ENCODE measurements at regions not wholly inside any gene's neighbourhood (a gene's known extent, or its start where the extent isn't known, plus 50 kb on each side); places are given as distances from the start of the nearest gene placed in this dataset.

DNA sequence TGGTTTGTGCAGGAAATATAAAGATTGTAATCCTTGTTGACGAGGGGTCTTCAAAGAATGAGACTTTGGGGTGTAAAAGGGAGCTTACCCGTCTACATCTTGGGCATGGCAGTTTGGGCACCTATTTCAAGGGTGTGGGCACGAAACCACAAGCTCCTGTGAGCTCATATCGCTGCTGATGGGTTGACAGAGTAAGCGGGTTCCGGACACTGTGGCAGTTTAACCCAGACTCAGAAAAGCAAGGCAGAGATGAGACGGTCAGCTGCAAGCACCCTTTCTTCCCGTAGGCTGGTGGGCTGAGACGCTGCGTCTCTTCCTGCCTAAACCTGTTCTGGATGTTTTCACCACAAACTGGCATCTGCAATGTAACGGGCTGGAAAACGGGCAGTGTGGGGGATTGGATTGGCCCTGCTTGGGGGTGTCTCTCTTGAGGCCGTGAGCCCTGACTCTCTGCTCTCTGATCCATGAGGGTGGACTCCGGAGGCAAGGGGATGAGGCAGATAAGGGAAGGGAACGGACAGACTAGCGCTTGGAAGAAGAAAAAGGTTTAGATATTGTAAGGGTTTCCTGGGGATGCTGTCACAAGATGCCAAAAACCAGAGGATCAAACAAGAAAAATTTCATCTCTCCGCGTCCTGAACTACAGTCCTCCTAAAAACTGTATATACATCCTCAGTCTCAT is 237.5 kb downstream of the SHOX start:
- H3K4me3 Mint-ChIP-seq = peak overlapping the region; percentile 39
- peaks cover 6% of the 10 kb centered on the region for H3K27me3 Mint-ChIP-seq (ENCODE audit: low read depth, poor library complexity)
- H3K27ac Mint-ChIP-seq = no peak overlapping the region
- DNase-seq = no peak
- peaks cover 15% of the 10 kb centered on the region for H3K9me3 Mint-ChIP-seq
- no peaks in the 10 kb centered on the region for H3K36me3 Mint-ChIP-seq (ENCODE audit: low read depth)
- TF ChIP-seq CTCF (IDR thresholded peaks at IDR 0.05) = no peak
- peaks cover 26% of the 10 kb centered on the region for H3K4me1 Mint-ChIP-seq

DNA sequence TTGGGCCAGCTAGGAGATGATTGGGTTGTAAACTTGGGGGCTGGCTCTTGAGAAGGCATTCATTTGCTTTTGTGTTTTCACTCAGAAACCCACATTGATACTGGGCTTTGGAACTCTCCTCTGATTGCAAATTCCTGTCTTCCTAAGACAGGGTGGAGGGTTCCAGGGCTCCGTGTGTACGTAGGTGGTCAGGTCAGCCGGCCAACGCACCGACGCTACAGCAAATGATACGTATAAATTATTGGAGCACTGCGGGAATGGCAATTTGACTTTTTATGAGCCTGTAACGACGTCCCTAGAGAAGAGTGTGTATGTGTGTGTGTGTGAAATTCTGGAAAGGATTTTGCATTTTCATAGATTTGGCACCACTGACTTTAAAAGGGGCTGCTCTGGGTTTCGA is 236.9 kb downstream of the SHOX start:
- no peak for DNase-seq
- no peak for TF ChIP-seq CTCF (IDR thresholded peaks at IDR 0.05)
- Mint-ChIP-seq H3K27ac (no peak overlapping the region), H3K36me3 (ENCODE audit: low read depth) (no peaks in the 10 kb centered on the region), H3K4me3 (peak overlapping the region; percentile 39), H3K9me3 (peaks cover 15% of the 10 kb centered on the region), H3K4me1 (peaks cover 26% of the 10 kb centered on the region), H3K27me3 (ENCODE audit: low read depth, poor library complexity) (peaks cover 6% of the 10 kb centered on the region)

GRCh38 chrX:866441-866990 is 235.9 kb downstream of the SHOX start:
- H3K4me3 Mint-ChIP-seq = no peak overlapping the region
- peaks cover 28% of the 10 kb centered on the region for H3K4me1 Mint-ChIP-seq
- DNase-seq = peak; percentile 29
- H3K36me3 Mint-ChIP-seq (ENCODE audit: low read depth) = no peaks in the 10 kb centered on the region
- peaks cover 8% of the 10 kb centered on the region for H3K27me3 Mint-ChIP-seq (ENCODE audit: low read depth, poor library complexity)
- peaks cover 10% of the 10 kb centered on the region for H3K9me3 Mint-ChIP-seq
- TF ChIP-seq CTCF (IDR thresholded peaks at IDR 0.05) = no peak
- no peak overlapping the region for H3K27ac Mint-ChIP-seq

DNA sequence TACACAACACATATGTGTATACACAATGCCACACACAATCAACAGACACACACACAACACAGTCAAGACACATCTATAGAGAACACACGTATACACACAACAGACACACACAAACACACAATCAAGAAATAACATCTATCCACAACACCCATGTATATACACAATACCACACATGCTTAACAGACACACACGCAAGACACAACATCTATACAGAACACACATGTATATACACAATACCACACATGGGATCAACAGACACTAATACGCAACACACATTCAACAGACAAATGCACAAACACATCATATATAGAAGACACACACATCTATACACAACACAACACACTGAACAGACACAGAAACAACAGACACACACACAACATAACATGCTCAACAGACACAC is 234.8 kb downstream of the SHOX start:
- Mint-ChIP-seq H3K4me1 (peaks cover 30% of the 10 kb centered on the region), H3K4me3 (no peak overlapping the region), H3K27ac (no peak overlapping the region), H3K36me3 (ENCODE audit: low read depth) (no peaks in the 10 kb centered on the region), H3K27me3 (ENCODE audit: low read depth, poor library complexity) (peaks cover 9% of the 10 kb centered on the region), H3K9me3 (peaks cover 6% of the 10 kb centered on the region)
- TF ChIP-seq CTCF (IDR thresholded peaks at IDR 0.05) = no peak
- DNase-seq = no peak

DNA sequence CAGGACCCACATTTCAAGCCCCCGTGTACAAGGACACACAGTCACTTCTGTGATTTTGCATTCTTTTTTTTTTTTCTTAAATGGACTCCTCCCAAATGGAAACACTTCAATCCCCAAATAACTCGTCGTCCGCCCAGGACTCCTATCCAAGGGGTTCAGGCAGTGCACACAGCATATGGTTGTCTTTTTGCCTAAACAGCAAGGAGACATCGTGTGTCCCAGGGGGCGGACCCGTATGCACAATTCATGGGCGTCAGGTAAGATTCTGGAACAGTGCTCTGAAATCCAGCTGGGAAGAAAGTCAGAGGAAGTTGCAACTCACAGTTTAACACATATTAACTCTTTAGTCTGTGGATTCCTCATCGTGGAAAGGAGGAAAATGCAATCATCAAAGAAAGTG is 231.3 kb downstream of the SHOX start:
- no peak overlapping the region for H3K4me3 Mint-ChIP-seq
- no peak for TF ChIP-seq CTCF (IDR thresholded peaks at IDR 0.05)
- peaks cover 4% of the 10 kb centered on the region for H3K9me3 Mint-ChIP-seq
- no peaks in the 10 kb centered on the region for H3K36me3 Mint-ChIP-seq (ENCODE audit: low read depth)
- H3K27ac Mint-ChIP-seq = no peak overlapping the region
- no peak for DNase-seq
- peaks cover 11% of the 10 kb centered on the region for H3K27me3 Mint-ChIP-seq (ENCODE audit: low read depth, poor library complexity)
- peaks cover 24% of the 10 kb centered on the region for H3K4me1 Mint-ChIP-seq

GRCh38 chrX:861340-861890 is 230.8 kb downstream of the SHOX start:
- H3K27me3 Mint-ChIP-seq (ENCODE audit: low read depth, poor library complexity) = peaks cover 11% of the 10 kb centered on the region
- H3K4me3 Mint-ChIP-seq = no peak overlapping the region
- no peak for DNase-seq
- no peak for TF ChIP-seq CTCF (IDR thresholded peaks at IDR 0.05)
- H3K27ac Mint-ChIP-seq = no peak overlapping the region
- peaks cover 29% of the 10 kb centered on the region for H3K4me1 Mint-ChIP-seq
- H3K9me3 Mint-ChIP-seq = peaks cover 4% of the 10 kb centered on the region
- no peaks in the 10 kb centered on the region for H3K36me3 Mint-ChIP-seq (ENCODE audit: low read depth)
